ENCODE measurements at regions not wholly inside any gene's neighbourhood (a gene's known extent, or its start where the extent isn't known, plus 50 kb on each side); places are given as distances from the start of the nearest gene placed in this dataset.

- no peak overlapping the region for H3K27ac ChIP-seq (ENCODE audit: control insufficient read depth, insufficient read depth, low read length)
- FAIRE-seq (no peak), DNase-seq (ENCODE audit: low read depth, low spot score) (no peak)
- no peak overlapping the region for H2AFZ ChIP-seq (ENCODE audit: control insufficient read depth, low read length)
- H4K20me1 ChIP-seq (ENCODE audit: control insufficient read depth, extremely low read depth, insufficient read depth, low read length), result no peaks in the 10 kb centered on the region
- H3K4me3 ChIP-seq (ENCODE audit: control insufficient read depth in 2 of 3, extremely low read depth in 1 of 3, insufficient read depth in 2 of 3, low read depth in 1 of 3, low read length in 3 of 3), result no peak overlapping the region
- no peaks in the 10 kb centered on the region for H3K79me2 ChIP-seq (ENCODE audit: control insufficient read depth, insufficient read depth, low read length)
- no peaks in the 10 kb centered on the region for H3K27me3 ChIP-seq (ENCODE audit: control insufficient read depth, extremely low read depth, insufficient read depth, low read length)
- no peaks in the 10 kb centered on the region for H3K4me1 ChIP-seq (ENCODE audit: control insufficient read depth, extremely low read depth, insufficient read depth, low read length)
- dilution Hi-C loops (cut with MboI; ENCODE audit: extremely low pct_ligation_motif_present, low sequenced_read_pairs), result no loop called here
- no peak for TF ChIP-seq EZH2 (IDR thresholded peaks at IDR 0.05; ENCODE audit: low read length)
- no peak overlapping the region for H3K9ac ChIP-seq (ENCODE audit: control insufficient read depth, extremely low read depth, insufficient read depth, low read length)
- H3K9me3 ChIP-seq (ENCODE audit: control insufficient read depth, low read depth, low read length), result no peaks in the 10 kb centered on the region
- H3K4me2 ChIP-seq (ENCODE audit: control insufficient read depth, extremely low read depth, insufficient read depth, low read depth, low read length), result no peak overlapping the region
- no peaks in the 10 kb centered on the region for H3K9me1 ChIP-seq (ENCODE audit: control insufficient read depth, extremely low read depth, insufficient read depth, low read length)
- no peaks in the 10 kb centered on the region for H3K36me3 ChIP-seq (ENCODE audit: control insufficient read depth in 2 of 2, extremely low read depth in 1 of 2, insufficient read depth in 2 of 2, low read length in 2 of 2)
Measured at GRCh38 chr17:55668312-55668920, 54.2 kb downstream of the TMEM100 start.

- dilution Hi-C loops (cut with MboI; ENCODE audit: extremely low pct_ligation_motif_present, low sequenced_read_pairs), result no loop called here
- Histone ChIP-seq H3K79me2 (ENCODE audit: control insufficient read depth, insufficient read depth, low read length) (no peaks in the 10 kb centered on the region), H3K36me3 (ENCODE audit: control insufficient read depth in 2 of 2, extremely low read depth in 1 of 2, insufficient read depth in 2 of 2, low read length in 2 of 2) (no peaks in the 10 kb centered on the region), H3K27ac (ENCODE audit: control insufficient read depth, insufficient read depth, low read length) (no peak overlapping the region), H3K4me2 (ENCODE audit: control insufficient read depth, extremely low read depth, insufficient read depth, low read depth, low read length) (no peak overlapping the region), H2AFZ (ENCODE audit: control insufficient read depth, low read length) (no peak overlapping the region), H3K4me1 (ENCODE audit: control insufficient read depth, extremely low read depth, insufficient read depth, low read length) (no peaks in the 10 kb centered on the region), H3K9ac (ENCODE audit: control insufficient read depth, extremely low read depth, insufficient read depth, low read length) (no peak overlapping the region), H3K9me3 (ENCODE audit: control insufficient read depth, low read depth, low read length) (no peaks in the 10 kb centered on the region), H3K4me3 (ENCODE audit: control insufficient read depth in 2 of 3, extremely low read depth in 1 of 3, insufficient read depth in 2 of 3, low read depth in 1 of 3, low read length in 3 of 3) (no peak overlapping the region), H3K9me1 (ENCODE audit: control insufficient read depth, extremely low read depth, insufficient read depth, low read length) (no peaks in the 10 kb centered on the region), H4K20me1 (ENCODE audit: control insufficient read depth, extremely low read depth, insufficient read depth, low read length) (no peaks in the 10 kb centered on the region), H3K27me3 (ENCODE audit: control insufficient read depth, extremely low read depth, insufficient read depth, low read length) (no peaks in the 10 kb centered on the region)
- no peak for FAIRE-seq
- TF ChIP-seq EZH2 (IDR thresholded peaks at IDR 0.05; ENCODE audit: low read length), result no peak
- TF ChIP-seq CTCF (optimal IDR thresholded peaks at IDR 0.05 in 1 of 3, IDR thresholded peaks at IDR 0.05 in 1 of 3, conservative IDR thresholded peaks at IDR 0.05 in 1 of 3; ENCODE audit: extremely low read depth in 1 of 3, insufficient read depth in 2 of 3, low read length in 3 of 3), result no peak
- no peak for DNase-seq (ENCODE audit: low read depth, low spot score)
Measured at GRCh38 chr17:55666806-55667205, 55.9 kb downstream of the TMEM100 start.

GRCh38 chr17:55664287-55664686 lies 58.4 kb downstream of the TMEM100 start:
- Histone ChIP-seq H3K79me2 (ENCODE audit: control insufficient read depth, insufficient read depth, low read length) (no peaks in the 10 kb centered on the region), H3K27ac (ENCODE audit: control insufficient read depth, insufficient read depth, low read length) (no peak overlapping the region), H3K27me3 (ENCODE audit: control insufficient read depth, extremely low read depth, insufficient read depth, low read length) (no peaks in the 10 kb centered on the region), H3K4me1 (ENCODE audit: control insufficient read depth, extremely low read depth, insufficient read depth, low read length) (no peaks in the 10 kb centered on the region), H3K4me3 (ENCODE audit: control insufficient read depth in 2 of 3, extremely low read depth in 1 of 3, insufficient read depth in 2 of 3, low read depth in 1 of 3, low read length in 3 of 3) (no peak overlapping the region), H3K9me3 (ENCODE audit: control insufficient read depth, low read depth, low read length) (no peaks in the 10 kb centered on the region), H4K20me1 (ENCODE audit: control insufficient read depth, extremely low read depth, insufficient read depth, low read length) (no peaks in the 10 kb centered on the region), H3K4me2 (ENCODE audit: control insufficient read depth, extremely low read depth, insufficient read depth, low read depth, low read length) (no peak overlapping the region), H2AFZ (ENCODE audit: control insufficient read depth, low read length) (no peak overlapping the region), H3K9me1 (ENCODE audit: control insufficient read depth, extremely low read depth, insufficient read depth, low read length) (no peaks in the 10 kb centered on the region), H3K9ac (ENCODE audit: control insufficient read depth, extremely low read depth, insufficient read depth, low read length) (no peak overlapping the region), H3K36me3 (ENCODE audit: control insufficient read depth in 2 of 2, extremely low read depth in 1 of 2, insufficient read depth in 2 of 2, low read length in 2 of 2) (no peaks in the 10 kb centered on the region)
- dilution Hi-C loops (cut with MboI; ENCODE audit: extremely low pct_ligation_motif_present, low sequenced_read_pairs), result no loop called here
- DNase-seq (ENCODE audit: low read depth, low spot score), result no peak
- FAIRE-seq, result no peak
- no peak for TF ChIP-seq EZH2 (IDR thresholded peaks at IDR 0.05; ENCODE audit: low read length)
- no peak for TF ChIP-seq CTCF (optimal IDR thresholded peaks at IDR 0.05 in 1 of 3, IDR thresholded peaks at IDR 0.05 in 1 of 3, conservative IDR thresholded peaks at IDR 0.05 in 1 of 3; ENCODE audit: extremely low read depth in 1 of 3, insufficient read depth in 2 of 3, low read length in 3 of 3)

Measured in keratinocyte (primary cell).